ENCODE measurements at regions not wholly inside any gene's neighbourhood (a gene's known extent, or its start where the extent isn't known, plus 50 kb on each side); places are given as distances from the start of the nearest gene placed in this dataset.

DNA sequence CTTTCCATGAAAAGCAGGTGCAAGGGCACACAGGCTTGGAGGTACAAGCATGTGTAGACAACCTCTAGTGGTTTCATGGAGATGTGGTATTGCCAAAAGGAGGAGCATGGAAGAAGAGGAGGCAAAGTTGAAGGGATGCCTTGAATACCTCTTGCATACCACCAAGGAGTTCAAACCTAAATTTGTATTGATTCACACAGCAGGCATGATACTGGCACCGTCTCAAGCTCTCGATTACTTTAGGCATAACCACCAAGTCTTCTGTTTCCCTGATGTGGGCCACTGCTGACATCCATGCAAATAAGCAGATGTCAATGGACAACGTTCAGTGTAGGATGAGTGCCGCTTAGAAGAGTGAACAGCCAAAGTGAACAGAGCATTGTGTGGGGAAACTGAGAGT, 87.1 kb downstream of the SCN11A start:
- intact Hi-C loops (cut with DNase I; ENCODE audit: low total_unique reads) = no loop called here
- H3K27ac ChIP-seq = no peak overlapping the region
- no peaks in the 10 kb centered on the region for H3K9me3 ChIP-seq
- H3K36me3 ChIP-seq = no peaks in the 10 kb centered on the region
- no peak for DNase-seq
- H3K4me1 ChIP-seq = no peaks in the 10 kb centered on the region
- no peak overlapping the region for H3K4me3 ChIP-seq
- TF ChIP-seq, protein P1, sequence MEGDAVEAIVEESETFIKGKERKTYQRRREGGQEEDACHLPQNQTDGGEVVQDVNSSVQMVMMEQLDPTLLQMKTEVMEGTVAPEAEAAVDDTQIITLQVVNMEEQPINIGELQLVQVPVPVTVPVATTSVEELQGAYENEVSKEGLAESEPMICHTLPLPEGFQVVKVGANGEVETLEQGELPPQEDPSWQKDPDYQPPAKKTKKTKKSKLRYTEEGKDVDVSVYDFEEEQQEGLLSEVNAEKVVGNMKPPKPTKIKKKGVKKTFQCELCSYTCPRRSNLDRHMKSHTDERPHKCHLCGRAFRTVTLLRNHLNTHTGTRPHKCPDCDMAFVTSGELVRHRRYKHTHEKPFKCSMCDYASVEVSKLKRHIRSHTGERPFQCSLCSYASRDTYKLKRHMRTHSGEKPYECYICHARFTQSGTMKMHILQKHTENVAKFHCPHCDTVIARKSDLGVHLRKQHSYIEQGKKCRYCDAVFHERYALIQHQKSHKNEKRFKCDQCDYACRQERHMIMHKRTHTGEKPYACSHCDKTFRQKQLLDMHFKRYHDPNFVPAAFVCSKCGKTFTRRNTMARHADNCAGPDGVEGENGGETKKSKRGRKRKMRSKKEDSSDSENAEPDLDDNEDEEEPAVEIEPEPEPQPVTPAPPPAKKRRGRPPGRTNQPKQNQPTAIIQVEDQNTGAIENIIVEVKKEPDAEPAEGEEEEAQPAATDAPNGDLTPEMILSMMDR (IDR thresholded peaks at IDR 0.05) = no peak
- no peaks in the 10 kb centered on the region for H3K27me3 ChIP-seq

DNA sequence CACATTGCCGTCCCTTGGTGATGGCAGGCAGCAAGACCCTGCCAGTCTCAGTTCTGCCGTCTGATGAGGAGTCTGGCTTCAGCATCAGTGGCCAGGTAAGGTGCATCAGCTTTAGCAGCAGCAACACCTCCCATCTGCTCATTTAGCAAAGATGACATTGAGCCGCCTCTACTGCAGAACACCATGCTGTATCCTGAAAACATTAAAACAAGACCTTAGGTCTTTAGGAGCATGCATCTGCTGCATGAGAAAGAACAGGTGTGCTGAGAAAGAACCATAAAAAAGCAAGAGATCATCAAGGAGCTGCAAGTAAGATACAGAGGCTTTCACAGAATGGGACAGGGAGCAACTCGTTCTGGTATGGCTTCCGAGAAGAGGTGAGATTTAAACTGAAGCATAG, 87.5 kb downstream of the SCN11A start:
- H3K9me3 ChIP-seq = no peaks in the 10 kb centered on the region
- no peak overlapping the region for H3K27ac ChIP-seq
- H3K4me3 ChIP-seq = no peak overlapping the region
- TF ChIP-seq, protein P1 (IDR thresholded peaks at IDR 0.05) = no peak
- intact Hi-C loops (cut with DNase I; ENCODE audit: low total_unique reads) = no loop called here
- H3K36me3 ChIP-seq = no peaks in the 10 kb centered on the region
- no peaks in the 10 kb centered on the region for H3K27me3 ChIP-seq
- no peak for DNase-seq
- H3K4me1 ChIP-seq = no peaks in the 10 kb centered on the region

DNA sequence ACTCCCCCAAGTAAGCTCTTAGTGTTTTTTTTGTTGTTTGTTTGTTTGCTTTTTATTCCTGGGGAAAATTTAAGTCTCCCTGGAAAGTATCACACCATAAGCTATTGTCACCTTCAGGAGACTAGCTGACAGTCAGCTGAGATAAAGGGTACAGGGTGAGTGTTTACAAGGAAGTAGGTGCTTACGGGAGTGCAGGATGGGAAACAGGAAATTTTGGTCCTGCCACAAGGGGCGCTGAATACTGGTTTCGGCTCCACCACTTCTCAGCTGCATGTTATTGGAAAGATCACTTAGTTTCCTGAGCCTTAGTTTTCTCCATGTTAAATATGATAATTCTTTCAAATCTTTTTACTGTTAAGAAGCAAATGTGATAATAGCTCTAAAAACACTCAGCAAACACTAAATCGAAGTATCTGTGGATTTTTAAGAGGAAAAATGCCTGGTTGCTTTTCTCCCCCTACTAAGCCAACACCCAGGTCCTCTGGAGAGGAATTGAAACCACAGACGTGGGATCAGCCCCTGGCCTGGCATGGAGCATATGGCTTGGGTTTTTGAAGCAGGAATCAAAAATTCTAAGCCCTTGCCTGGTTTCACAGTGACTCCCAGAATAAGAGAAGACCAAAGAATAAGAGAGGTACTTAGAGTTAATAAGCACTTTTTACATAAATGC, 90.7 kb downstream of the SCN11A start:
- intact Hi-C loops (cut with DNase I; ENCODE audit: low total_unique reads) = no loop called here
- DNase-seq = peak in 1 of 2 donors; percentile 33
- no peaks in the 10 kb centered on the region for H3K4me1 ChIP-seq
- TF ChIP-seq, protein P1 (IDR thresholded peaks at IDR 0.05) = peak in 1 of 2 experiments; percentile 36
- no peaks in the 10 kb centered on the region for H3K27me3 ChIP-seq
- H3K4me3 ChIP-seq = no peak overlapping the region
- H3K36me3 ChIP-seq = no peaks in the 10 kb centered on the region
- H3K9me3 ChIP-seq = no peaks in the 10 kb centered on the region
- no peak overlapping the region for H3K27ac ChIP-seq

DNA sequence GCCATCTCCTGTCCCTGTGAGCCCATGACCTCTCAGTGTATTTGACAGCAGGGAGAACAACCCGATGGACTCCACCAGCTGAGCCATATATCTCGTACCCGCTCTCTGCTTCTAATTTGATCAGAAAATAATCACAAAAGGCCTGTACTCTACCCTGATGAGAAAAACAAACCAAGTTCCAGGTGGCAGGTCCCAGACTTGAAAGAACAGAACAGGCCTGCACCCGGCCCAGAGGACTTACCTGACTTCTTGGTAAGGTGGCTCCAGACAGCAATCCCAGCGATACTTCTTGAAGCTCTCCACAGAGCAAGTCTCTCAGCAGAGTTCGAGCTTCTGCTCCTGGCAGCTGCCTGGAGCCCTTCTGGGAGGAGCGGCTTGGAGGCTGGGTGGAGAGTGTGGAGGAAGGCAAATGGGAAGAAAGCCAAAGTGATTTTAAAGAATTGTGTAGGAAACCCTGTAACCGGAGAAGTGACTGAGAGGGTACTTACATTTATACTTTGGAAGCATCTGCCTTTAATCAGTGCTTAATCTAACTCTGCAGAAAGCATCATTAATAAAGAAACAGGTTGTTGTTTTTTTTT, 91.6 kb downstream of the SCN11A start:
- no peaks in the 10 kb centered on the region for H3K36me3 ChIP-seq
- H3K4me1 ChIP-seq = no peaks in the 10 kb centered on the region
- no peaks in the 10 kb centered on the region for H3K9me3 ChIP-seq
- TF ChIP-seq, protein P1 (IDR thresholded peaks at IDR 0.05) = no peak
- intact Hi-C loops (cut with DNase I; ENCODE audit: low total_unique reads) = no loop called here
- DNase-seq = no peak
- H3K27me3 ChIP-seq = no peaks in the 10 kb centered on the region
- no peak overlapping the region for H3K4me3 ChIP-seq
- H3K27ac ChIP-seq = no peak overlapping the region

DNA sequence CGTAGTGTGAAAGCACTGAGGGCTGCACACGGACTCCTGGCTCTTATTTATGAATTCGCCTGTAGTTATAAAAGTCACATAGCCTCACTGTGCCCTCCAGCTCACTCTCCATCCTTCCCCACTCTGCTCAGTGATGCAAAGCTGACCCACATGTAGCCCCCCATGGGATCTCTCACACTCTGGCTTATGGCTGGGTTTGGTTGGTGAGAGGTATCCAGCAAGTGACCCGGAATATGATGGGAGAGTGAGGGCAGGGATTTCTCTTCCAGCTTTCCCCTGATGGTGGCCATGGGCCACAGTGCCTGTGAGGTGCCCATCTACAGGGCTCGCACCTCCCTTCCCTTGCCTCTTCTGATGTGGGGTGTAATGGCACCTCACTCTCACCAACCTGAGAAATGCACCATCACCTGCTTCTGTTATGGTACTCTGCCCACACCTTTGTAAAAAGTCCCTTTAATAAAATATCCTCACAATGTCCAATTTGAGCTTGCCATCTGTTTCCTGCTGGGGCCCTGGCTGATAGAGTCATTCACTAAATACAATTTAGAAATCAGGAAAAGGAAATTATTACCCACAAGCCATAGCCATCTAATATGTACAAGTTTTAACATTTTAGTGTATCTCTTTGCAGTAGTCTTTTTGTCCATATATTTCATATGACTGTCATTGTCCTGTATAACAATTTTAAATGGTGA, 93.6 kb downstream of the SCN11A start:
- no peaks in the 10 kb centered on the region for H3K9me3 ChIP-seq
- no peaks in the 10 kb centered on the region for H3K27me3 ChIP-seq
- no peak for DNase-seq
- intact Hi-C loops (cut with DNase I; ENCODE audit: low total_unique reads) = no loop called here
- no peaks in the 10 kb centered on the region for H3K4me1 ChIP-seq
- TF ChIP-seq, protein P1 (IDR thresholded peaks at IDR 0.05) = no peak
- no peaks in the 10 kb centered on the region for H3K36me3 ChIP-seq
- no peak overlapping the region for H3K27ac ChIP-seq
- no peak overlapping the region for H3K4me3 ChIP-seq

Measured in tibial artery (tissue), 4 donors.